K562 (cell line): ENCODE measurements at regions not wholly inside any gene's neighbourhood (a gene's known extent, or its start where the extent isn't known, plus 50 kb on each side); places are given as distances from the start of the nearest gene placed in this dataset.

Source experiments
- ATF4 ChIP-seq: fragments of 450-650 bp; formaldehyde crosslinking; IDR thresholded peaks from 2 replicates; pipeline ENCODE4 v1.4.0; 2022; ENCODE audit warnings: mild to moderate bottlenecking, moderate library complexity
- BACH1 ChIP-seq: fragments of 200-800 bp; sonication (Bioruptor generic); IDR thresholded peaks from 2 replicates; pipeline ENCODE4 v1.6.1; 2016; ENCODE audit warnings: missing genetic modification characterization, missing compliant biosample characterization
- BRCA1 ChIP-seq, 2 experiments: fragments of 450-650 bp in 1 of 2; sonication (generic) in 1 of 2; formaldehyde crosslinking in 1 of 2; IDR thresholded peaks; 2 replicates each; pipeline versions ENCODE4 v1.5.0 to v1.6.1; 2017 to 2020; ENCODE audit warnings: mild to moderate bottlenecking in 1 of 2, missing genetic modification reagents in 1 of 2
- ETS1 ChIP-seq: conservative IDR thresholded peaks from 2 replicates; pipeline ENCODE4 v1.6.1; 2011; ENCODE audit warnings: low read depth, mild to moderate bottlenecking, low read length; ENCODE audit not compliant: control insufficient read depth
- EZH2 ChIP-seq: IDR thresholded peaks from 2 replicates; pipeline ENCODE4 v1.6.1; 2012; ENCODE audit warnings: low read depth, mild to moderate bottlenecking, inconsistent platforms, low read length, borderline replicate concordance
- KDM4B ChIP-seq, 2 experiments: fragments of 450-650 bp in 1 of 2; sonication (generic) in 1 of 2; IDR thresholded peaks; 2 replicates each; pipeline ENCODE4 v1.6.1; 2016 to 2017; ENCODE audit warnings: borderline replicate concordance in 2 of 2, antibody characterized with exemption in 1 of 2, low read depth in 1 of 2, mild to moderate bottlenecking in 1 of 2
- MCM7 ChIP-seq, 2 experiments: fragments of 450-650 bp; IDR thresholded peaks; 2 replicates each; pipeline ENCODE4 v1.6.1; 2016 to 2018
- MEF2A ChIP-seq: IDR thresholded peaks from 2 replicates; pipeline ENCODE4 v1.6.1; 2011; ENCODE audit warnings: low read depth, mild to moderate bottlenecking, low read length, moderate library complexity; ENCODE audit not compliant: control insufficient read depth
- NELFE ChIP-seq: IDR thresholded peaks from 2 replicates; pipeline ENCODE4 v1.6.1; 2011; ENCODE audit warnings: mild to moderate bottlenecking; ENCODE audit not compliant: insufficient read depth, insufficient read length
- PURB ChIP-seq: sonication (generic); formaldehyde crosslinking; IDR thresholded peaks from 2 replicates; pipeline ENCODE4 v1.9.0; 2021; ENCODE audit warnings: low read depth, mild to moderate bottlenecking, missing genetic modification reagents
- RREB1 ChIP-seq: fragments of 250-450 bp; sonication (Bioruptor Pico); IDR thresholded peaks from 2 replicates; pipeline ENCODE4 v1.4.0; 2020
- TBL1XR1 ChIP-seq, 2 experiments: IDR thresholded peaks; 2 replicates each; pipeline ENCODE4 v1.6.1; 2012; ENCODE audit warnings: improper control_type of control experiment in 2 of 2, low read length in 2 of 2, mild to moderate bottlenecking in 1 of 2
- TEAD1 ChIP-seq, 2 experiments: fragments of 450-650 bp in 1 of 2; sonication (generic) in 1 of 2; formaldehyde crosslinking; IDR thresholded peaks; 2 replicates each; pipeline versions ENCODE4 v1.4.0 to v1.8.0; 2020 to 2022; ENCODE audit warnings: mild to moderate bottlenecking in 2 of 2, missing genetic modification reagents in 1 of 2
- TGIF2 ChIP-seq: sonication (generic); formaldehyde crosslinking; IDR thresholded peaks from 2 replicates; pipeline ENCODE4 v1.8.1; 2022; ENCODE audit warnings: mild to moderate bottlenecking, missing genetic modification reagents, moderate library complexity
- ZNF280A ChIP-seq: fragments of 450-650 bp; IDR thresholded peaks from 2 replicates; pipeline ENCODE4 v1.6.1; 2018; ENCODE audit warnings: mild to moderate bottlenecking, low read depth; ENCODE audit not compliant: partially characterized antibody

- TF ChIP-seq ZNF280A = no peak
- TF ChIP-seq ATF4 (CRISPR knock-in tag) = peak; percentile 88
- TF ChIP-seq MCM7 (IDR thresholded peaks at IDR 0.05) = no peak
- no peak for TF ChIP-seq PURB (CRISPR knock-in tag)
- TF ChIP-seq TGIF2 (CRISPR knock-in tag) = no peak
- TF ChIP-seq BRCA1 (IDR thresholded peaks at IDR 0.05) = no peak
- TF ChIP-seq BRCA1 (CRISPR knock-in tag; IDR thresholded peaks at IDR 0.05) = no peak
- no peak for TF ChIP-seq MEF2A
- TF ChIP-seq KDM4B (IDR thresholded peaks at IDR 0.05; ENCODE audit: borderline replicate concordance in 2 of 2, low read depth in 1 of 2) = no peak
- peak; percentile 94 for TF ChIP-seq RREB1
- TF ChIP-seq EZH2 = no peak
- TF ChIP-seq TBL1XR1 (IDR thresholded peaks at IDR 0.05; ENCODE audit: low read length in 2 of 2) = no peak
- TF ChIP-seq ETS1 = no peak
- TF ChIP-seq BACH1 (tag) = peak; percentile 91
- TF ChIP-seq TEAD1 (CRISPR knock-in tag; IDR thresholded peaks at IDR 0.05) = peak in 1 of 2 experiments; percentile 82; a peak in 2 of 4 replicates
- no peak for TF ChIP-seq NELFE
Measured at GRCh38 chr1:109821831-109822745, 58.4 kb upstream of the EPS8L3 start (continued).
